Muscle of leg (tissue), 3 donors: ENCODE measurements at regions not wholly inside any gene's neighbourhood (a gene's known extent, or its start where the extent isn't known, plus 50 kb on each side); places are given as distances from the start of the nearest gene placed in this dataset.
A peak's percentile ranks its signal among the peaks of the same experiment; 100 is the strongest.

Experiments used
- DNase-seq: peaks from one replicate; pipeline ENCODE4 v3.0.0; 2013
- H3K27ac ChIP-seq: one replicate; pipeline ENCODE4 v1.5.1; 2013; ENCODE audit warnings: mild to moderate bottlenecking, low read length, control low read depth
- H3K27me3 ChIP-seq: one replicate; pipeline ENCODE4 v1.6.1; 2013; ENCODE audit warnings: low read length; ENCODE audit not compliant: control insufficient read depth, insufficient read depth
- H3K36me3 ChIP-seq: one replicate; pipeline ENCODE4 v1.6.1; 2013; ENCODE audit warnings: low read length; ENCODE audit not compliant: control insufficient read depth, insufficient read depth
- H3K4me1 ChIP-seq: one replicate; pipeline ENCODE4 v1.6.1; 2013; ENCODE audit warnings: low read length; ENCODE audit not compliant: control insufficient read depth, insufficient read depth
- H3K4me3 ChIP-seq: one replicate; pipeline ENCODE4 v1.5.1; 2013; ENCODE audit warnings: low read length, control low read depth
- H3K9me3 ChIP-seq: replicated peaks from 2 replicates; pipeline ENCODE4 v1.6.1; 2013; ENCODE audit warnings: low read depth, low read length; ENCODE audit not compliant: control insufficient read depth
- WGBS: methylation state at CpG from one replicate; pipeline ENCODE4 v1.1.5; 2013; ENCODE audit warnings: missing lambda C conversion rate; ENCODE audit not compliant: insufficient coverage; 5-methylcytosine and 5-hydroxymethylcytosine counted together

DNA sequence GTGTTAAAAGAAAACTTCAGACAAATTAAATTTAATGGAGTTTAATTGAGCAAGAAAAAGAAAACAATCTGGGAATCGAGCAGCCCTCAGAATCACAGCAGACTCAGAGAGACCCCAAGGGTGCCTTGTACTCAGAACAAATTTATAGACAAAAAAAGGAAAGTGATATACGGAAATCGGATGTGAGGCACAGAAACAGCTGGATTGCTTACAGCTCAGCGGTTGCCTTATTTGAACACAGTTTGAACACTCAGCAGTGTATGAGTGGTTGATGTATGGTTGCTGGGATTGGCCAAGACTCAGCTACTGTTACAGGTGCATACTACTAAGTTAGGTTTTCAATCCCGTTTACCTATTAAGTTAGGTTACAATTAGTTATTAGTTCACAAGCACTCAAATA lies 103.8 kb upstream of the LYZL1 start:
- no peak overlapping the region for H3K27ac ChIP-seq
- no peaks in the 10 kb centered on the region for H3K36me3 ChIP-seq
- DNase-seq, result no peak
- 20% methylated on average over 1 of the region's 5 CpGs for WGBS
- no peaks in the 10 kb centered on the region for H3K27me3 ChIP-seq
- no peaks in the 10 kb centered on the region for H3K9me3 ChIP-seq
- H3K4me3 ChIP-seq, result no peak overlapping the region
- H3K4me1 ChIP-seq, result no peaks in the 10 kb centered on the region

DNA sequence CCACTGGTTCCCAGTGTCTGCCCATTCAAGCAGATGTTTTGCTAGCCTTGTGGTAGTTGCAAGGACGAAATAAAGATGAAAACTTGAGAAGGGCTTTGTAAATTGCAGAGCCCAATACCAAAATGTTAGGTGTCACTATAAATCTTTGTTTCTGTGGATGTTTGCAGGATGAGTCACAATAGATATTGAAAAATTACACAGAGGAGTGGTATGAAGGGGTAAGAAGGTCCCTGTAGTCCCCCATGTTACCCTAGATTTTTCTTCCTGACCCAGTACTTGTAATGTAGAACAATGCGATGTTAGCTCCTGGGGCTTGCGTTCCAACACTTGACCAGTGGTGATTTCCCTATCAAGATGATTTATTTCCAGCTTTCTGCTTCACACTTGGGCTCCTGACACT lies 102.6 kb upstream of the LYZL1 start:
- DNase-seq, result no peak
- H3K9me3 ChIP-seq, result no peaks in the 10 kb centered on the region
- no peaks in the 10 kb centered on the region for H3K27me3 ChIP-seq
- no peaks in the 10 kb centered on the region for H3K36me3 ChIP-seq
- 80% methylated on average over 1 of the region's 3 CpGs for WGBS
- H3K27ac ChIP-seq, result no peak overlapping the region
- no peak overlapping the region for H3K4me3 ChIP-seq
- no peaks in the 10 kb centered on the region for H3K4me1 ChIP-seq

DNA sequence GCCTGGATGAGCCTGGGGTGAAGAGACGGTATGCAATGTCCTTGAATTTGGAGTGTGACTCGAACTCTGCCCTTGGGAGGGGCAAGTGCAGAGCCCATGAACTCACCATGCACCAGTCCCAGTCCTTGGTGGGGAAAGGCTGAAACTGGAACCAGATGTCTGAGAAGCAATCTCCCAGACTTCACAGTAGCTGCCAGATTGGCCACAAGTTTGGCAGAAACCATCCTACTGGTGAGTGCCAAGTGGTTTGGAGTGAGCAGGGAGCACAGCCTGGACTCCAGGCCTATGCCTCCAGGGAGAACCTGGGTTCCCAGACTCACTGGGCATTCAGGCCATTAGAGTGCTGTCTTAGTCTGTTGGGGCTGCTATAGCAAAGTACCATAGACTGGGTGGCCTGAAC lies 99.6 kb upstream of the LYZL1 start:
- H3K36me3 ChIP-seq, result no peaks in the 10 kb centered on the region
- no peak overlapping the region for H3K4me3 ChIP-seq
- no peak for DNase-seq
- no peaks in the 10 kb centered on the region for H3K9me3 ChIP-seq
- H3K4me1 ChIP-seq, result no peaks in the 10 kb centered on the region
- H3K27ac ChIP-seq, result no peak overlapping the region
- no peaks in the 10 kb centered on the region for H3K27me3 ChIP-seq
- WGBS, result 38% methylated on average over 2 of the region's 2 CpGs

DNA sequence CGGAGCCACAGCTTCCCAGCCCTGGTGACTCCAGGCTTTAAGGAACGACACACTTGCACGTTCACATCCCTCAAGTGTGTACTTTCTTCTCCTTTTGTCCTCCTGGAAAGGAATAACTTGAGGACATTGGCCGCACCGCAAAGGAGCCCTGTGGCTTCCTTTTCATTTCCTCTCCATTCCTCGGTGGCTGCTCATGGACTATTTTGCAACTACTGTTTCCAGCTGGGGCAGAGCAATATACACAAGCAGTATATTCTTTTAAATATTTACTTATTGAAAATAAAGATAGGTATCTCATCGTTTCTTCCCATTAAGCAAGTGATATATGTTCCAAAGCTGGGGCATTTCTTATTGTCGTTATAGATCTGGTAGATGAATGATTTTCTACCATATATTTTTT lies 97.2 kb upstream of the LYZL1 start:
- no peak for DNase-seq
- 63% methylated on average over 3 of the region's 8 CpGs for WGBS
- no peaks in the 10 kb centered on the region for H3K36me3 ChIP-seq
- no peaks in the 10 kb centered on the region for H3K9me3 ChIP-seq
- H3K4me3 ChIP-seq, result no peak overlapping the region
- no peaks in the 10 kb centered on the region for H3K27me3 ChIP-seq
- no peaks in the 10 kb centered on the region for H3K4me1 ChIP-seq
- H3K27ac ChIP-seq, result no peak overlapping the region

DNA sequence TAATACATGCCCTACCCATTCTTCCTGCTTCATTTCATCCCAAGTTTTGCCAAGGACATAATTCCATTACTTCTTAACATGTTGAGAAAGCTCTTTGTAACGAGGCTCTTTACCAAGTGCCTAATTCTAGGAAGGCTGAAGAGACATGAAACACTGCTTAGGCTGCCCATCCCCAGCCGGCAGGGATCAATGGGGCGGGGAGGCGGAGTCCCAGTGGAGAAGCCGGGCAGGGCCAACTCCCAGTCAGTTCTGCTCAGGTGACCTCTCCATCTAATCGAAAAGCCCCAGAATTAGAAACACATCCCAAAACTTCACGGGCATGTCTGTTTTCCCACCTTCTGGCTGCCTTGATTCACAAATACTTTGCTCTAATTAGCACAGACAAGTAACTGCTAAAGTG lies 89.5 kb upstream of the LYZL1 start:
- H3K27ac ChIP-seq, result no peak overlapping the region
- H3K4me1 ChIP-seq, result no peaks in the 10 kb centered on the region
- no peaks in the 10 kb centered on the region for H3K27me3 ChIP-seq
- 37% methylated on average over 7 of the region's 7 CpGs for WGBS
- H3K36me3 ChIP-seq, result no peaks in the 10 kb centered on the region
- no peaks in the 10 kb centered on the region for H3K9me3 ChIP-seq
- H3K4me3 ChIP-seq, result no peak overlapping the region
- DNase-seq, result no peak

DNA sequence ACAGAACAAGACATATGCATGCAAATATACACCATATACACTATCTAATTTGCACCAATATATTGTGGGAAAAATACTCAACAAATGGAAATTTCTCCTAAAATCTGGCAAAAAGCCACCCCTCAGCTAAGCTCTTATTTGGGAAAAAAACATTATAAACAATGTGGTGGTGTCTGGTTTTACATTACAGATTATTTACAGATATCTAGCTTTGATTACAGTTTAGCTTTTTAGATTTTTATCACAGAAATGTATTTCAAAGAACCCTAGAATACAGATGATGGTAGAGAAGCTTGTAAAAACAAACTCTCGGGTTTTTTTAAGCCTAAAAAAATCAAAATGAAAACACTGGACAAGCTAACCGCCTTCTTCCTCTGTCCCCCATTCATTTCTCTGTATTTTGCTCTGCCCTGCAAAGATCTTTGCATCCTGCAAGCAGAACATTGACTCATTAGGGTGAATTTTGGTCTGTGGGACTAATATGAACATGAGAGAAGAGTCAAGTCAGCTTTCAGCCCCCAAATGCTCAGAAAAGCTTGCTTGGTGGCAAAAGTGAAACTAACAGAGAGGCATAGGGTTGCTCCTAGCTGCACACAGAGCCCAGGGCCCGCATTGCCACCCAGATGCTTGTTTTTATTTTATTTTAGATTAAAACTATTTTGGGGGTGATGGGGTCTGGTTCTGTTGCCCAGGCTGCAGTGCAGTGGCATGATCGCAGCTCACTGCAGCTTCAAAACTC lies 88.8 kb upstream of the LYZL1 start:
- no peak for DNase-seq
- no peaks in the 10 kb centered on the region for H3K36me3 ChIP-seq
- H3K27ac ChIP-seq, result no peak overlapping the region
- no peaks in the 10 kb centered on the region for H3K27me3 ChIP-seq
- no peak overlapping the region for H3K4me3 ChIP-seq
- H3K9me3 ChIP-seq, result no peaks in the 10 kb centered on the region
- H3K4me1 ChIP-seq, result no peaks in the 10 kb centered on the region
- no CpG with 5 or more reads among the region's 4 CpGs for WGBS

DNA sequence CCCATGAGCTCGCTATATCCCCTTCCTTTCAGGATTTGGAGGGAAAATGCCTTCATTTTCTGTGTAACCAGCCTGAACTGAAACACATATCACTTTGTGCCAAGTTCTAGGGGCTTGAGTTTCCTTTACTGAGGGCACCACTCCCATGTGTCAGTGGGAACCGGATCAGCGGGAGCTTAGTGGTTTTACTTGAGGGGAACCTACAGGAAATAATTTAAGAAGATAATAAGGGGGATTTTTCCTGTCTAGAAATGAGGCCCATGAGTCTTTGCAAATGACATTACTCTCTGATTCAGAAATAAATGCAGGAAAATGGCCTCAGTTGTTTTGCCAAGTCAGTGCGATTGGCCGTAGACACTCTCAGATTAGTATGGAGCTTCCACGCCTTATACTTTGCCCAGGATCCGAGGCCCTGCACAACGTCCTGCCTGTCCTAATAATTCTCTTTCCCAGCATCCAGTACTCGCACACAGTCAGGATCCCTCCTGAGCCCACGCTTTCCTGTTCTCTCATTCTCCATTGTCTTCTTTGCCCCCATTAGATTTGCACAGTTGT lies 86.4 kb upstream of the LYZL1 start:
- H3K4me3 ChIP-seq, result no peak overlapping the region
- WGBS, result 52% methylated on average over 9 of the region's 10 CpGs
- no peak for DNase-seq
- no peaks in the 10 kb centered on the region for H3K9me3 ChIP-seq
- H3K36me3 ChIP-seq, result no peaks in the 10 kb centered on the region
- no peaks in the 10 kb centered on the region for H3K4me1 ChIP-seq
- H3K27ac ChIP-seq, result no peak overlapping the region
- H3K27me3 ChIP-seq, result peaks cover 2% of the 10 kb centered on the region

DNA sequence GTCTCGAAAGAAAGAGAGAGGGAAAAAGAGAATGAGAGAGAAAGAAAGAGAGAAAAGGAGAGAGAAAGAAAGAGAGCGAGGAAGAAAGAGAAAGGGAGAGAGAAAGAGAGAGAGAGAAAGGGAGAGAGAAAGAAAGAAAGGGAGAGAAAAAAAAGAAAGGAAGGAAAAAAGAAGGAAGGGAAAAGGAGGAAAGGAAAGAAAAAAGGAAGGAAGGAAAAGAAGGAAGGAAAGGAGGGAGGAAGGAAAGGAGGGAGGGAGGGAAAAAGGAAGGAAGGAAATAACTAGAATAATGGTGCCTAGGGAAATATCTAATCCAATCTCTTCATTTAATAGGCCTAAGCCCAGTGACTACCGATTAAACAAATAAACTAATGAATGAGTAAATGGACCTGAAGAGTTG lies 85.4 kb upstream of the LYZL1 start:
- H3K27ac ChIP-seq, result no peak overlapping the region
- no peaks in the 10 kb centered on the region for H3K4me1 ChIP-seq
- H3K27me3 ChIP-seq, result peaks cover 2% of the 10 kb centered on the region
- WGBS, result 100% methylated on average over 2 of the region's 3 CpGs
- H3K4me3 ChIP-seq, result no peak overlapping the region
- H3K36me3 ChIP-seq, result no peaks in the 10 kb centered on the region
- H3K9me3 ChIP-seq, result no peaks in the 10 kb centered on the region
- DNase-seq, result no peak

DNA sequence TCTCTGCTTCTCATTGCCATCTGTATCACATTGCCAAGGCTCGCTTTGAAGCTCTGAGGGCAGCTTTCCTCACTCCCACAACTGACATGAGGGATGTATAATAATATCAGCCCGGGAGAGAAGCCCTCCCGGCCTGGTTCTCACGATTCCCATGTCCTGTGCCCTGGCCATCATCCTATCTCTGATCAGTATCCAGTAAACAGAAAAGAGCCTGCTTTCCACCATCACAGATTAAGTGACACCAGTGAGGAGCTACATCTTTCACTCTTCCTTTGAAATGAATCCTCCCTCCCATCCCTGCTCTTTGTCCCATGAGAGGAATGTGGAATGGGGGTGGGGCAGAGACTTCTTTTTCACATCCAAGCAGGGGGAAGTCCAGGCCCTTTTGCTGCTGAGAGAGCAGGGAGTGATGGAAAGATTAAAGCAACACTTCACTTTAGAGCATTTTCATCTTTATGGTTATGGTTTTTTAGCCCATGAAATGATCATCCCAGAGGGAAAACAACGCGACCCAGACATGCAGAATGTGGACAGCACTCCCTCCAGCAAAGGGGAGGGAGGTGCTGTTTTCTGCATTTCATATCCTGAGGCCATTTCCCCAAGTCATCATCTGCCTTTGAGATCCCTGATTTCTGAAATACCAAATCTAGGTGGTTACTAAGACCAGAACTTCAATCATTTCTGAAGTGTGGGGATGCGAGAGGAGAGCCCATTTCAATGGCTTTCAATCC lies 84.6 kb upstream of the LYZL1 start:
- peak; percentile 30 for DNase-seq
- no peaks in the 10 kb centered on the region for H3K9me3 ChIP-seq
- no peaks in the 10 kb centered on the region for H3K36me3 ChIP-seq

DNA sequence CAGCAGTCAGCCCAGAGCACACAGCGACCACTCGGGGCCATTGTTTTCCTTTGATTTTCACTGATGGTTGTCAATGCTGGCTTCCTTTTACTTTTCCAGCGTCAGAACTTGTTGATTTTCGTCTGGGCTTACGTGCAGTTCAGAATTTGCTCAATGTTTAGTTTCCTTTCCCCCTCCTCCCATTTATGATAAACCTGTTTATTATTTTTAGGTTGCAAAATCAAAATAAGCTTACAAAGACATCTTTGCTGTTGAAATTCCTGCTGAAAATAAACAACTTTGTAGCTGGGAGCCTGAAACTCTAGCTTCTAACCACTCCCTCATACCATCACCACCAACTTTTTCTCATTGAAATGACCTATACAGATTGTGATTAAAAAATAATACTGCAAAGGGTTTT lies 83.1 kb upstream of the LYZL1 start:
- Histone ChIP-seq H3K36me3 (no peaks in the 10 kb centered on the region), H3K4me3 (no peak overlapping the region), H3K27ac (no peak overlapping the region), H3K9me3 (peaks cover 2% of the 10 kb centered on the region), H3K4me1 (no peaks in the 10 kb centered on the region), H3K27me3 (peaks cover 2% of the 10 kb centered on the region)
- WGBS, result 50% methylated on average over 2 of the region's 5 CpGs
- DNase-seq, result no peak

More for the DNA sequence above, 84.6 kb upstream of the LYZL1 start:
- WGBS, result 33% methylated on average over 1 of the region's 7 CpGs
- Histone ChIP-seq H3K27ac (no peak overlapping the region), H3K27me3 (peaks cover 2% of the 10 kb centered on the region), H3K4me3 (no peak overlapping the region), H3K4me1 (no peaks in the 10 kb centered on the region)
